Lung (tissue), 11 donors: ENCODE measurements at regions not wholly inside any gene's neighbourhood (a gene's known extent, or its start where the extent isn't known, plus 50 kb on each side); places are given as distances from the start of the nearest gene placed in this dataset.

Source experiments
- ATAC-seq: fragments of 200-7000 bp; cut with Tn5 transposase; one replicate; pipeline ENCODE4 v1.9.1; 2020; ENCODE audit warnings: moderate number of reproducible peaks; ENCODE audit not compliant: insufficient read depth, low FRiP score
- DNase-seq, 3 donors: peaks; one replicate each; pipeline ENCODE4 v3.0.0-alpha.2; 2013 to 2017
- H3K27ac ChIP-seq, 2 donors: one replicate each; pipeline ENCODE4 v1.5.1; 2013; ENCODE audit warnings: mild to moderate bottlenecking in 2 of 2, moderate library complexity in 2 of 2, control low read depth in 1 of 2, inconsistent platforms in 1 of 2, low read depth in 1 of 2, low read length in 1 of 2
- H3K27me3 ChIP-seq, 3 donors: one replicate each; pipeline ENCODE4 v1.5.1; 2013; ENCODE audit warnings: low read length in 2 of 3; ENCODE audit not compliant: control insufficient read depth in 3 of 3, insufficient read depth in 3 of 3
- H3K36me3 ChIP-seq, 4 donors: one replicate each; pipeline ENCODE4 v1.5.1; 2013; ENCODE audit warnings: low read length in 4 of 4, mild to moderate bottlenecking in 1 of 4, moderate library complexity in 1 of 4; ENCODE audit not compliant: control insufficient read depth in 4 of 4, insufficient read depth in 4 of 4
- H3K4me1 ChIP-seq, 5 donors: one replicate each; pipeline ENCODE4 v1.5.1; 2013; ENCODE audit warnings: low read length in 5 of 5, mild to moderate bottlenecking in 2 of 5, moderate library complexity in 1 of 5; ENCODE audit not compliant: control insufficient read depth in 5 of 5, insufficient read depth in 5 of 5
- H3K4me3 ChIP-seq: one replicate; pipeline ENCODE4 v1.5.1; 2013; ENCODE audit warnings: mild to moderate bottlenecking, control low read depth, moderate library complexity
- H3K9ac ChIP-seq, 2 donors: one replicate each; pipeline ENCODE4 v1.5.1; 2013; ENCODE audit warnings: low read length in 2 of 2, control low read depth in 1 of 2; ENCODE audit not compliant: insufficient read depth in 1 of 2
- H3K9me3 ChIP-seq, 4 donors: one replicate each; pipeline ENCODE4 v1.5.1; 2013; ENCODE audit warnings: low read length in 3 of 4, mild to moderate bottlenecking in 1 of 4, moderate library complexity in 1 of 4; ENCODE audit not compliant: control insufficient read depth in 4 of 4, insufficient read depth in 3 of 4
- CTCF ChIP-seq: IDR thresholded peaks from 2 replicates; pipeline ENCODE4 v1.5.1; 2012; ENCODE audit warnings: mild to moderate bottlenecking; ENCODE audit errors: control extremely low read depth, extremely low read depth
- WGBS, 2 donors: extraction: QIAGEN DNeasy Blood & Tissue Kit; methylation state at CpG; one replicate each; pipeline ENCODE4 v1.1.7; 2013; 5-methylcytosine and 5-hydroxymethylcytosine counted together
- donor health status: control.
- donor health status: control.
- donor health status: Bipolar disorder and iron deficiency.
- donor health status: healthy.
- donor health status: DM: yes; HTN: yes; CAD: no.

- H3K27ac ChIP-seq: no peak overlapping the region
- H3K4me3 ChIP-seq: no peak overlapping the region
- H3K9me3 ChIP-seq: no peaks in the 10 kb centered on the region
- H3K27me3 ChIP-seq: no peaks in the 10 kb centered on the region
- H3K9ac ChIP-seq: no peak overlapping the region
- 62 to 70% methylated on average over 8 of the region's 8 CpGs for WGBS, 2 donors
- DNase-seq: no peak
- no peaks in the 10 kb centered on the region for H3K4me1 ChIP-seq
- no peak for TF ChIP-seq CTCF
- no peak for ATAC-seq
- H3K36me3 ChIP-seq: no peaks in the 10 kb centered on the region
These were observed 231.4 kb downstream of the TMEM114 start for GRCh38 chr16:8358937-8359336.

GRCh38 chr16:8355675-8356074, 234.6 kb downstream of the TMEM114 start:
- Histone ChIP-seq H3K27me3 (no peaks in the 10 kb centered on the region), H3K4me1 (peaks cover 0 to 1% (median 0%) of the 10 kb centered on the region in 5 donors), H3K9ac (no peak overlapping the region), H3K36me3 (no peaks in the 10 kb centered on the region), H3K4me3 (no peak overlapping the region), H3K9me3 (no peaks in the 10 kb centered on the region), H3K27ac (no peak overlapping the region)
- TF ChIP-seq CTCF: no peak
- ATAC-seq (no peak), DNase-seq (peak in 1 of 3 donors; percentile 2)
- WGBS, 2 donors: 25 to 32% methylated on average over 5 of the region's 5 CpGs

- no peak for ATAC-seq
These were observed 244.0 kb downstream of the TMEM114 start for GRCh38 chr16:8346294-8346693.

More at GRCh38 chr16:8346294-8346693, 244.0 kb downstream of the TMEM114 start:
- Histone ChIP-seq H3K36me3 (no peaks in the 10 kb centered on the region), H3K9ac (no peak overlapping the region), H3K27ac (no peak overlapping the region), H3K4me3 (no peak overlapping the region), H3K9me3 (peaks cover 0 to 2% (median 0%) of the 10 kb centered on the region in 4 donors), H3K27me3 (no peaks in the 10 kb centered on the region), H3K4me1 (no peaks in the 10 kb centered on the region)
- DNase-seq: peak; percentile 11 to 48 (median 14)
- 42 to 70% methylated on average over 3 of the region's 3 CpGs for WGBS, 2 donors
- TF ChIP-seq CTCF: no peak
